K562 (cell line): ENCODE measurements at regions not wholly inside any gene's neighbourhood (a gene's known extent, or its start where the extent isn't known, plus 50 kb on each side); places are given as distances from the start of the nearest gene placed in this dataset.

Experiments used
- BRF1 ChIP-seq: IDR thresholded peaks from 3 replicates; pipeline ENCODE4 v1.6.1; 2011; ENCODE audit warnings: borderline replicate concordance, mild to moderate bottlenecking; ENCODE audit not compliant: insufficient read length; ENCODE audit errors: extremely low read depth
- CHD4 ChIP-seq: fragments of 200-600 bp; sonication (generic); IDR thresholded peaks from 3 replicates; pipeline ENCODE4 v1.6.1; 2012; ENCODE audit warnings: low read depth, mild to moderate bottlenecking, mixed read lengths, low read length, inconsistent platforms; ENCODE audit not compliant: insufficient read depth, insufficient replicate concordance, poor library complexity, severe bottlenecking
- HIVEP1 ChIP-seq: fragments of 250-450 bp; sonication (Bioruptor Pico); IDR thresholded peaks from 2 replicates; pipeline ENCODE4 v1.4.0; 2020; ENCODE audit warnings: mild to moderate bottlenecking
- KAT2B ChIP-seq: IDR thresholded peaks from one replicate; pipeline ENCODE4 v1.6.1; 2012; ENCODE audit warnings: low read depth, mild to moderate bottlenecking, control low read depth, inconsistent platforms, low read length, moderate library complexity
- KDM2B ChIP-seq: fragments of 250-450 bp; sonication (Bioruptor Pico); IDR thresholded peaks from 2 replicates; pipeline ENCODE4 v1.8.0; 2021; ENCODE audit warnings: mild to moderate bottlenecking, moderate library complexity
- MECOM ChIP-seq: fragments of 250-450 bp; sonication (Bioruptor Pico); IDR thresholded peaks from 2 replicates; pipeline ENCODE4 v1.8.0; 2022; ENCODE audit warnings: inconsistent platforms
- MYBL2 ChIP-seq, 2 experiments: fragments of 450-650 bp in 1 of 2; sonication (generic) in 1 of 2; formaldehyde crosslinking in 1 of 2; IDR thresholded peaks; 2 replicates each; pipeline versions ENCODE4 v1.6.1 to v1.8.1; 2017 to 2022; ENCODE audit warnings: borderline replicate concordance in 1 of 2, inconsistent platforms in 1 of 2, low read depth in 1 of 2, mild to moderate bottlenecking in 1 of 2, missing genetic modification reagents in 1 of 2, moderate library complexity in 1 of 2
- PHB2 ChIP-seq: fragments of 450-650 bp; IDR thresholded peaks from 2 replicates; pipeline ENCODE4 v1.6.1; 2017; ENCODE audit warnings: low read depth
- SMAD1 ChIP-seq: fragments of 150-350 bp; IDR thresholded peaks from 2 replicates; pipeline ENCODE4 v1.6.1; 2014; ENCODE audit warnings: low read length, low read depth; ENCODE audit not compliant: partially characterized antibody
- SUPT5H ChIP-seq: fragments of 450-650 bp; IDR thresholded peaks from 2 replicates; pipeline ENCODE4 v1.6.1; 2016
- TAL1 ChIP-seq: fragments of 450-650 bp; IDR thresholded peaks from 2 replicates; pipeline ENCODE4 v1.6.1; 2016; ENCODE audit warnings: mild to moderate bottlenecking
- TEAD1 ChIP-seq, 2 experiments: fragments of 450-650 bp in 1 of 2; sonication (generic) in 1 of 2; formaldehyde crosslinking; IDR thresholded peaks; 2 replicates each; pipeline versions ENCODE4 v1.4.0 to v1.8.0; 2020 to 2022; ENCODE audit warnings: mild to moderate bottlenecking in 2 of 2, missing genetic modification reagents in 1 of 2
- ZBTB11 ChIP-seq, 3 experiments: fragments of 200-800 bp in 1 of 3; fragments of 250-450 bp in 1 of 3; fragments of 450-650 bp in 1 of 3; sonication (Bioruptor Pico) in 1 of 3; sonication (Bioruptor generic) in 1 of 3; formaldehyde crosslinking in 1 of 3; IDR thresholded peaks; 2 replicates each; pipeline versions ENCODE4 v1.6.1 to v1.8.0; 2016 to 2022; ENCODE audit warnings: mild to moderate bottlenecking in 2 of 3, missing genetic modification characterization in 2 of 3, missing compliant biosample characterization in 1 of 3, moderate library complexity in 1 of 3
- ZNF77 ChIP-seq: fragments of 250-450 bp; sonication (Bioruptor Pico); IDR thresholded peaks from 2 replicates; pipeline ENCODE4 v1.5.0; 2020
- TF ChIP-seq, protein P1 (sequence below): fragments of 450-650 bp; IDR thresholded peaks from 2 replicates; pipeline ENCODE4 v1.6.1; 2016; ENCODE audit warnings: missing biosample characterization, missing genetic modification characterization
- TF ChIP-seq, protein P2 (sequence below): sonication (generic); formaldehyde crosslinking; IDR thresholded peaks from 2 replicates; pipeline ENCODE4 v1.8.0; 2022; ENCODE audit warnings: mild to moderate bottlenecking, missing genetic modification reagents
- TF ChIP-seq, protein P3 (sequence below): fragments of 450-650 bp; IDR thresholded peaks from 2 replicates; pipeline ENCODE4 v1.6.1; 2017; ENCODE audit warnings: antibody characterized with exemption

GRCh38 chr3:105255350-105255749 lies 111.4 kb upstream of the ALCAM start (continued):
- TF ChIP-seq ZBTB11 (CRISPR knock-in tag; IDR thresholded peaks at IDR 0.05), result no peak
- no peak for TF ChIP-seq HIVEP1 (CRISPR knock-in tag)
- TF ChIP-seq KAT2B, result no peak
- TF ChIP-seq, protein P1, sequence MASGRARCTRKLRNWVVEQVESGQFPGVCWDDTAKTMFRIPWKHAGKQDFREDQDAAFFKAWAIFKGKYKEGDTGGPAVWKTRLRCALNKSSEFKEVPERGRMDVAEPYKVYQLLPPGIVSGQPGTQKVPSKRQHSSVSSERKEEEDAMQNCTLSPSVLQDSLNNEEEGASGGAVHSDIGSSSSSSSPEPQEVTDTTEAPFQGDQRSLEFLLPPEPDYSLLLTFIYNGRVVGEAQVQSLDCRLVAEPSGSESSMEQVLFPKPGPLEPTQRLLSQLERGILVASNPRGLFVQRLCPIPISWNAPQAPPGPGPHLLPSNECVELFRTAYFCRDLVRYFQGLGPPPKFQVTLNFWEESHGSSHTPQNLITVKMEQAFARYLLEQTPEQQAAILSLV (tag), result no peak
- TF ChIP-seq, protein P2, sequence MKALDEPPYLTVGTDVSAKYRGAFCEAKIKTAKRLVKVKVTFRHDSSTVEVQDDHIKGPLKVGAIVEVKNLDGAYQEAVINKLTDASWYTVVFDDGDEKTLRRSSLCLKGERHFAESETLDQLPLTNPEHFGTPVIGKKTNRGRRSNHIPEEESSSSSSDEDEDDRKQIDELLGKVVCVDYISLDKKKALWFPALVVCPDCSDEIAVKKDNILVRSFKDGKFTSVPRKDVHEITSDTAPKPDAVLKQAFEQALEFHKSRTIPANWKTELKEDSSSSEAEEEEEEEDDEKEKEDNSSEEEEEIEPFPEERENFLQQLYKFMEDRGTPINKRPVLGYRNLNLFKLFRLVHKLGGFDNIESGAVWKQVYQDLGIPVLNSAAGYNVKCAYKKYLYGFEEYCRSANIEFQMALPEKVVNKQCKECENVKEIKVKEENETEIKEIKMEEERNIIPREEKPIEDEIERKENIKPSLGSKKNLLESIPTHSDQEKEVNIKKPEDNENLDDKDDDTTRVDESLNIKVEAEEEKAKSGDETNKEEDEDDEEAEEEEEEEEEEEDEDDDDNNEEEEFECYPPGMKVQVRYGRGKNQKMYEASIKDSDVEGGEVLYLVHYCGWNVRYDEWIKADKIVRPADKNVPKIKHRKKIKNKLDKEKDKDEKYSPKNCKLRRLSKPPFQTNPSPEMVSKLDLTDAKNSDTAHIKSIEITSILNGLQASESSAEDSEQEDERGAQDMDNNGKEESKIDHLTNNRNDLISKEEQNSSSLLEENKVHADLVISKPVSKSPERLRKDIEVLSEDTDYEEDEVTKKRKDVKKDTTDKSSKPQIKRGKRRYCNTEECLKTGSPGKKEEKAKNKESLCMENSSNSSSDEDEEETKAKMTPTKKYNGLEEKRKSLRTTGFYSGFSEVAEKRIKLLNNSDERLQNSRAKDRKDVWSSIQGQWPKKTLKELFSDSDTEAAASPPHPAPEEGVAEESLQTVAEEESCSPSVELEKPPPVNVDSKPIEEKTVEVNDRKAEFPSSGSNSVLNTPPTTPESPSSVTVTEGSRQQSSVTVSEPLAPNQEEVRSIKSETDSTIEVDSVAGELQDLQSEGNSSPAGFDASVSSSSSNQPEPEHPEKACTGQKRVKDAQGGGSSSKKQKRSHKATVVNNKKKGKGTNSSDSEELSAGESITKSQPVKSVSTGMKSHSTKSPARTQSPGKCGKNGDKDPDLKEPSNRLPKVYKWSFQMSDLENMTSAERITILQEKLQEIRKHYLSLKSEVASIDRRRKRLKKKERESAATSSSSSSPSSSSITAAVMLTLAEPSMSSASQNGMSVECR (CRISPR knock-in tag), result no peak
- no peak for TF ChIP-seq SUPT5H
- TF ChIP-seq, protein P3, sequence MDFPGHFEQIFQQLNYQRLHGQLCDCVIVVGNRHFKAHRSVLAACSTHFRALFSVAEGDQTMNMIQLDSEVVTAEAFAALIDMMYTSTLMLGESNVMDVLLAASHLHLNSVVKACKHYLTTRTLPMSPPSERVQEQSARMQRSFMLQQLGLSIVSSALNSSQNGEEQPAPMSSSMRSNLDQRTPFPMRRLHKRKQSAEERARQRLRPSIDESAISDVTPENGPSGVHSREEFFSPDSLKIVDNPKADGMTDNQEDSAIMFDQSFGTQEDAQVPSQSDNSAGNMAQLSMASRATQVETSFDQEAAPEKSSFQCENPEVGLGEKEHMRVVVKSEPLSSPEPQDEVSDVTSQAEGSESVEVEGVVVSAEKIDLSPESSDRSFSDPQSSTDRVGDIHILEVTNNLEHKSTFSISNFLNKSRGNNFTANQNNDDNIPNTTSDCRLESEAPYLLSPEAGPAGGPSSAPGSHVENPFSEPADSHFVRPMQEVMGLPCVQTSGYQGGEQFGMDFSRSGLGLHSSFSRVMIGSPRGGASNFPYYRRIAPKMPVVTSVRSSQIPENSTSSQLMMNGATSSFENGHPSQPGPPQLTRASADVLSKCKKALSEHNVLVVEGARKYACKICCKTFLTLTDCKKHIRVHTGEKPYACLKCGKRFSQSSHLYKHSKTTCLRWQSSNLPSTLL, result no peak
- no peak for TF ChIP-seq TEAD1 (CRISPR knock-in tag; IDR thresholded peaks at IDR 0.05)
- TF ChIP-seq MYBL2 (IDR thresholded peaks at IDR 0.05; ENCODE audit: low read depth), result no peak
- TF ChIP-seq MYBL2 (CRISPR knock-in tag; IDR thresholded peaks at IDR 0.05; ENCODE audit: borderline replicate concordance), result no peak
- TF ChIP-seq ZNF77 (CRISPR knock-in tag), result no peak
- no peak for TF ChIP-seq CHD4
- TF ChIP-seq MECOM (CRISPR knock-in tag), result no peak
- no peak for TF ChIP-seq SMAD1
- TF ChIP-seq PHB2, result no peak
- no peak for TF ChIP-seq BRF1
- TF ChIP-seq TAL1, result no peak
- TF ChIP-seq KDM2B (CRISPR knock-in tag), result no peak
- TF ChIP-seq, all 486 proteins: peak for 0
